C4-2B (cell line): ENCODE measurements at regions not wholly inside any gene's neighbourhood (a gene's known extent, or its start where the extent isn't known, plus 50 kb on each side); places are given as distances from the start of the nearest gene placed in this dataset.

Experiments used
- H3K27ac ChIP-seq: fragments of 450-650 bp; 2 replicates; pipeline ENCODE4 v1.5.1; 2017
- CTCF ChIP-seq: fragments of 450-650 bp; conservative IDR thresholded peaks from 2 replicates; pipeline ENCODE4 v1.5.1; 2017; ENCODE audit warnings: mild to moderate bottlenecking
- ZFX ChIP-seq: fragments of 450-650 bp; IDR thresholded peaks from 2 replicates; pipeline ENCODE4 v1.6.1; 2017

GRCh38 chr6:53994201-53994600 is 117.0 kb upstream of the MLIP start:
- H3K27ac ChIP-seq: no peak overlapping the region

GRCh38 chr6:53995935-53996334 is 115.3 kb upstream of the MLIP start:
- no peak overlapping the region for H3K27ac ChIP-seq
- TF ChIP-seq ZFX (no peak), CTCF (no peak)

More at GRCh38 chr6:53994201-53994600, 117.0 kb upstream of the MLIP start:
- no peak for TF ChIP-seq ZFX
- no peak for TF ChIP-seq CTCF

DNA sequence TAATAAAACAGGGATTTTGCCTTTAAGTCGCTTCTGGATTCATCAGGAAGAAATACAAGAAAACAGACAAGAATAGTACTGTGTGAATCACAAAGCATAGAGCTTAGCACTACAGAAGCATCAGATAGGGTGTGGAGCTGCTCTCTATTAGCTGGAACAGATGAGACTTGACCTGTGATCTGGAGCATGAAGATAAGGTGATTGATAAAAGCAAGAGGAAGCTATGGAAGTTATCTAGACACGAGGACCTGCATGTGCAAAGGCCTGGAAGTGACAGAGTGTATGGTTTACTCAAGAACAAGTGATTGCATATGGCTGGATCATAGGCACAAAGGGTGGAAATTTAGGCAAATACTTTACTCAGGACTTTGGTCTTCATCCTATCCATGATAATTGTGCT is 112.9 kb upstream of the MLIP start:
- H3K27ac ChIP-seq: no peak overlapping the region
- no peak for TF ChIP-seq CTCF
- TF ChIP-seq ZFX: no peak

DNA sequence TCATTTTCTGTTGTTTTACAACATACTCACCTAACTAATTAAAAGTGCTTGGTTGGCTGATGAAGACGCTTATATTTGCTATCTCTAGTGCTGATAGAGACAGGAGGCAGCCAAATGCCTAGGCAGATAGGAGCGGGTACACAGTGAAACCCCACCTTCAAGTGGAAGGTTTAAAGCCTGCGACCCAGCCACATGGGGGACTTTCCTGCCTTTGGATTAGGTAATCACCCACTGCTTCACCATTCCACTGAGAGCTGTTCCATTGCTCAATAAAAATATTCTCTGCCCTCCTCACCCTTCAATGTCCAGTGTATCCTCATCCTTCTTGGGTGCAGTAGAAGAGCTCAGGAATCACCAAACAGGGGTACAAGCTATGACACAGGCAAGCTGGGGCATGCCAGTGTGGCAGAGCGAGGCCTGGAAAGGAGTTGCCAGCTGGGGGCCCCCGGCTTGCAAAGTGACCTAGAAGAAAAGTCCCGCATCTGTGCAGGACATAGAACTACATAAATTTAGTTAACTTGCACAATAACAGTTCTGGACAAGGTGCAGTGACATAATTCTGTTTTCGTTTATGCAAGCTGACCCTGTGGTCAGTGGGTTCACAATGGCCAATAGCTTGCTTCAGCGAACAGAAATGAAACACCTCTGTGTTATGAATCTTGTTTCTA is 112.0 kb upstream of the MLIP start:
- no peak overlapping the region for H3K27ac ChIP-seq
- no peak for TF ChIP-seq CTCF
- no peak for TF ChIP-seq ZFX

- TF ChIP-seq CTCF (no peak), ZFX (no peak)
- H3K27ac ChIP-seq: no peak overlapping the region
Measured at GRCh38 chr6:54002116-54002515, 109.1 kb upstream of the MLIP start.

GRCh38 chr6:54003316-54003715 is 107.9 kb upstream of the MLIP start:
- H3K27ac ChIP-seq: no peak overlapping the region
- TF ChIP-seq CTCF (no peak), ZFX (no peak)

DNA sequence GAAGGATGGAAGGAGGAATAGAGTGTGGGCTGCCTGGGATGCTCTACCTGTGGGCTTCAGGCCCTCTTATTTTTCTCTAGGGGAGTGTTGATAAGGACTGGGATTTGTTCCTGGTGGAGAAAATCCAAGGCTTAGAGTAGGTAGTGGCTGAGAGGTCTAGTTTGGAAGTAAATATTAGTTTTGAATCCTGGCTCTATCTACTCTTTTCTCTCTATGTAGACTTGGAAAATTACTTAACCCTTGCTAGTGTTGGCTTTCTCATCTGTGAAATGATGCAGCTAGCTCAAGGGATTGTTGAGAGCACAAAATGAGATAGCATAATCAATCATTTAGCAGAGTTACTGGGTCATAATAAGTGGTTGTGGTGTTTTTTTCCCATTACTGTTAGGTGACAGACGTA is 102.7 kb upstream of the MLIP start:
- H3K27ac ChIP-seq: no peak overlapping the region
- TF ChIP-seq ZFX: no peak
- no peak for TF ChIP-seq CTCF
